ENCODE measurements at regions not wholly inside any gene's neighbourhood (a gene's known extent, or its start where the extent isn't known, plus 50 kb on each side); places are given as distances from the start of the nearest gene placed in this dataset.

DNA sequence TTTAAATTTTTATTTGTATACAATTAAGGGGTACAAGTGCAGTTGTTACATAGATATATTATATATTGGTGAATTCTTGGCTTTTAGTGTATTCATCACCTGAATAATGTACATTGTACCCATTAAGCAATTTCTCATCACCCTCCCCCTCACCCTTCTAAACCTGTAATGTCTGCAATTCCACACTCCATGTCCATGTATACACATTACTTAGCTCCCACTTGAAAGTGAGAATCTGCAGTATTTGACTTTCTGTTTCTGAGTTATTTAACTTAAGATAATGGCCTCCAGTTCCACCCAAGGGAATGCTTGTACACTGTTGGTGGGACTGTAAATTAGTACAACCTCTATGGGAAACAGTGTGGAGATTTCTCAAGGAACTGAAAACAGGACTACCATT lies 383.2 kb upstream of the KCNMB2 start:
- Histone ChIP-seq H3K27ac (ENCODE audit: low read depth, low read length) (no peak overlapping the region), H2BK120ac (replicated peaks; ENCODE audit: low read depth, low read length) (no peak overlapping the region), H4K5ac (ENCODE audit: insufficient read length, low read depth, low read length) (no peak overlapping the region), H3K14ac (ENCODE audit: insufficient read length) (no peak overlapping the region), H2BK15ac (ENCODE audit: low read length) (no peak overlapping the region), H2BK20ac (ENCODE audit: low read length) (no peak overlapping the region), H2AK5ac (ENCODE audit: low read depth, low read length) (no peak overlapping the region), H3K27me3 (replicated peaks in 1 of 4; ENCODE audit: control insufficient read depth in 3 of 4, extremely low read depth in 1 of 4, insufficient read depth in 3 of 4, low read length in 3 of 4) (no peaks in the 10 kb centered on the region), H3K4me3 (ENCODE audit: extremely low read depth in 1 of 4, insufficient read depth in 2 of 4, low read depth in 3 of 4, low read length in 4 of 4) (no peak overlapping the region), H4K91ac (replicated peaks; ENCODE audit: insufficient read length, low read length) (no peak overlapping the region), H2BK12ac (ENCODE audit: low read depth, low read length) (no peak overlapping the region), H3K23me2 (ENCODE audit: low read depth, low read length) (no peaks in the 10 kb centered on the region), H4K20me1 (replicated peaks in 1 of 2; ENCODE audit: control insufficient read depth in 1 of 2, insufficient read depth in 2 of 2, low read length in 2 of 2) (no peaks in the 10 kb centered on the region), H3K9me3 (ENCODE audit: insufficient read depth in 2 of 2, low read depth in 1 of 2, low read length in 1 of 2) (no peaks in the 10 kb centered on the region), H2BK5ac (ENCODE audit: low read depth, low read length) (no peak overlapping the region), H2AFZ (ENCODE audit: low read length) (no peak overlapping the region), H3K79me1 (ENCODE audit: low read depth, low read length) (no peaks in the 10 kb centered on the region), H3K23ac (ENCODE audit: insufficient read length) (no peak overlapping the region), H3K56ac (replicated peaks; ENCODE audit: insufficient read length, low read depth, low read length) (no peak overlapping the region), H4K8ac (ENCODE audit: extremely low read depth, insufficient read depth, low read length) (no peak overlapping the region), H3K36me3 (ENCODE audit: control insufficient read depth in 2 of 4, insufficient read depth in 4 of 4, low read length in 3 of 4) (no peaks in the 10 kb centered on the region), H3K4me1 (replicated peaks in 1 of 4; ENCODE audit: control insufficient read depth in 3 of 4, insufficient read depth in 4 of 4, low read length in 3 of 4) (no peaks in the 10 kb centered on the region), H3K4me2 (ENCODE audit: insufficient read depth in 1 of 2, low read depth in 2 of 2, low read length in 2 of 2) (no peak overlapping the region), H3K4ac (replicated peaks; ENCODE audit: insufficient read length, low read depth, low read length) (no peak overlapping the region), H3K79me2 (ENCODE audit: control insufficient read depth in 1 of 2, insufficient read depth in 2 of 2, low read length in 2 of 2) (no peaks in the 10 kb centered on the region), H3K9ac (replicated peaks in 1 of 4; ENCODE audit: extremely low read depth in 1 of 4, low read depth in 3 of 4, low read length in 3 of 4) (no peak overlapping the region), H3K18ac (ENCODE audit: extremely low read depth, low read length) (no peak overlapping the region)
- CTCF ChIA-PET (ENCODE audit: partially characterized antibody), result interaction anchor here (1.7 kb wide), 1 partner anchor 302 kb away, joined by 3 read pairs; no protein-coding TSS in a partner anchor
- FAIRE-seq, result no peak
- TF ChIP-seq TAF1 (IDR thresholded peaks at IDR 0.05; ENCODE audit: low read depth, low read length) (no peak), MAFK (IDR thresholded peaks at IDR 0.05; ENCODE audit: low read depth, low read length) (no peak), ASH2L (IDR thresholded peaks at IDR 0.05; ENCODE audit: low read length) (no peak)
- POLR2A ChIA-PET (ENCODE audit: partially characterized antibody), result no interaction called here
- DNase-seq (ENCODE audit: low read depth in 1 of 2, low spot score in 2 of 2), result no peak
